Tibial nerve (tissue), 4 donors: ENCODE measurements at regions not wholly inside any gene's neighbourhood (a gene's known extent, or its start where the extent isn't known, plus 50 kb on each side); places are given as distances from the start of the nearest gene placed in this dataset.

Experiments used
- DNase-seq, 2 donors: peaks; one replicate each; pipeline ENCODE4 v3.0.0-alpha.2; 2019; ENCODE audit warnings: low spot score in 2 of 2
- H3K27ac ChIP-seq, 4 donors: fragments of 200-600 bp; sonication (generic) in 3 of 4; one replicate each; pipeline ENCODE4 v1.5.1; 2017 to 2019; ENCODE audit warnings: mild to moderate bottlenecking in 1 of 4
- H3K27me3 ChIP-seq, 2 donors: fragments of 200-600 bp; sonication (generic) in 1 of 2; one replicate each; pipeline versions ENCODE4 v1.5.1 to v1.6.0; 2017 to 2019
- H3K36me3 ChIP-seq, 3 donors: fragments of 200-600 bp; sonication (generic); one replicate each; pipeline ENCODE4 v1.5.1; 2018 to 2019
- H3K4me1 ChIP-seq, 4 donors: fragments of 200-600 bp; sonication (generic) in 3 of 4; one replicate each; pipeline ENCODE4 v1.5.1; 2017 to 2019
- H3K4me3 ChIP-seq, 4 donors: fragments of 200-600 bp; sonication (generic) in 3 of 4; one replicate each; pipeline ENCODE4 v1.5.1; 2017 to 2019; ENCODE audit warnings: mild to moderate bottlenecking in 1 of 4, moderate library complexity in 1 of 4
- H3K9me3 ChIP-seq, 4 donors: fragments of 200-600 bp; sonication (generic) in 3 of 4; one replicate each; pipeline ENCODE4 v1.5.1; 2017 to 2019
- CTCF ChIP-seq, 5 experiments: fragments of 200-600 bp in 3 of 5; fragments of 450-650 bp in 2 of 5; sonication (generic) in 3 of 5; IDR thresholded peaks; one replicate each; pipeline ENCODE4 v1.5.1; 2016 to 2019; ENCODE audit warnings: antibody characterized with exemption in 5 of 5, mild to moderate bottlenecking in 3 of 5, moderate library complexity in 2 of 5
- EP300 ChIP-seq, 2 donors: sonication (generic); formaldehyde crosslinking; IDR thresholded peaks; one replicate each; pipeline ENCODE4 v1.6.1; 2017; ENCODE audit warnings: antibody characterized with exemption in 2 of 2, mild to moderate bottlenecking in 1 of 2
- POLR2A ChIP-seq, 2 donors: fragments of 450-650 bp; IDR thresholded peaks; one replicate each; pipeline ENCODE4 v1.6.1; 2017; ENCODE audit warnings: antibody characterized with exemption in 2 of 2, mild to moderate bottlenecking in 2 of 2, moderate library complexity in 2 of 2
- WGBS, 2 donors: methylation state at CpG; one replicate each; pipeline ENCODE4 v1.1.5; 2018; 5-methylcytosine and 5-hydroxymethylcytosine counted together

- Histone ChIP-seq H3K4me3 (no peak overlapping the region), H3K27ac (peak overlapping the region in 2 of 4 donors; percentile 34 to 43), H3K27me3 (peaks cover 0 to 13% of the 10 kb centered on the region in 2 donors), H3K4me1 (peaks cover 0 to 17% (median 0%) of the 10 kb centered on the region in 4 donors), H3K9me3 (no peaks in the 10 kb centered on the region), H3K36me3 (no peaks in the 10 kb centered on the region)
- no peak for DNase-seq
- TF ChIP-seq EP300 (IDR thresholded peaks at IDR 0.05) (no peak), POLR2A (IDR thresholded peaks at IDR 0.05) (no peak), CTCF (IDR thresholded peaks at IDR 0.05) (no peak)
- 54 to 71% methylated on average over 1 of the region's 1 CpG for WGBS, 2 donors
Measured at GRCh38 chrX:100479329-100479728, 69.3 kb upstream of the PCDH19 start.

DNA sequence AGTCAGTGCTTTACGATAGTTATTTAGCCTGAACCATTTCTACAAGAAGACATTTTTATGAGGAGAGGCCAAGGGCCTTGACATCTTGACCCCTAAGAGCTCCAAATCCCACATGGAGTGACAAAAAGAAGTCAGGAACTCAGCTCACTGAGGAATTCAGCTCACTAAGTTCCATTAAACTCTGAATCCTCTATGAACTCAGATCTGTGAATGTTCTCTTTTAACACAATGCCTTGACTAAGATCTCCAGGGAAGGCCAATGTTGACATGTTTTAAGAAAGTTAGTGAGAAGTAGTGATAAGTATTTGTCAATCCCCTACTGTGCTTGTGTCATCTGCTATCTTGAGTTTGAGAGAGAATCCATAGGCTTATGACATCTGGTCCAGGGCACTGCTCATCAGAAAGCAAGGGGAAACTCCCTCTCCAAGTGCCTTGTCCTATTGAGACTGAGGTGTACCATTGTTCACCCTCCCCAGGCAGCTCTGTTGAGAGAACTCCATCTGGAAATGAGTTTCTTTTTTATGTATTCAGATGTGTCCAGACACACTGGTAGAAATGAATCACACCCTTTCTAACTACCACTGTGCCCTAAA, 68.7 kb upstream of the PCDH19 start:
- WGBS, 2 donors: 29 to 67% methylated on average over 1 of the region's 1 CpG
- Histone ChIP-seq H3K9me3 (no peaks in the 10 kb centered on the region), H3K27me3 (peaks cover 0 to 13% of the 10 kb centered on the region in 2 donors), H3K4me1 (peaks cover 0 to 17% (median 0%) of the 10 kb centered on the region in 4 donors), H3K36me3 (no peaks in the 10 kb centered on the region), H3K4me3 (no peak overlapping the region), H3K27ac (peak overlapping the region in 2 of 4 donors; percentile 34 to 43)
- TF ChIP-seq CTCF (IDR thresholded peaks at IDR 0.05) (no peak), POLR2A (IDR thresholded peaks at IDR 0.05) (no peak), EP300 (IDR thresholded peaks at IDR 0.05) (no peak)
- DNase-seq: peak in 1 of 2 donors; percentile 7

GRCh38 chrX:100477958-100478357, 67.9 kb upstream of the PCDH19 start:
- TF ChIP-seq POLR2A (IDR thresholded peaks at IDR 0.05) (no peak), CTCF (IDR thresholded peaks at IDR 0.05) (no peak), EP300 (IDR thresholded peaks at IDR 0.05) (no peak)
- 42 to 60% methylated on average over 4 of the region's 4 CpGs for WGBS, 2 donors
- H3K4me1 ChIP-seq: peaks cover 0 to 17% (median 0%) of the 10 kb centered on the region in 4 donors
- no peaks in the 10 kb centered on the region for H3K9me3 ChIP-seq
- H3K27me3 ChIP-seq: peaks cover 0 to 13% of the 10 kb centered on the region in 2 donors
- no peak overlapping the region for H3K4me3 ChIP-seq
- peak overlapping the region in 2 of 4 donors; percentile 18 to 52 for H3K27ac ChIP-seq
- peak in 1 of 2 donors; percentile 48 for DNase-seq
- H3K36me3 ChIP-seq: no peaks in the 10 kb centered on the region

DNA sequence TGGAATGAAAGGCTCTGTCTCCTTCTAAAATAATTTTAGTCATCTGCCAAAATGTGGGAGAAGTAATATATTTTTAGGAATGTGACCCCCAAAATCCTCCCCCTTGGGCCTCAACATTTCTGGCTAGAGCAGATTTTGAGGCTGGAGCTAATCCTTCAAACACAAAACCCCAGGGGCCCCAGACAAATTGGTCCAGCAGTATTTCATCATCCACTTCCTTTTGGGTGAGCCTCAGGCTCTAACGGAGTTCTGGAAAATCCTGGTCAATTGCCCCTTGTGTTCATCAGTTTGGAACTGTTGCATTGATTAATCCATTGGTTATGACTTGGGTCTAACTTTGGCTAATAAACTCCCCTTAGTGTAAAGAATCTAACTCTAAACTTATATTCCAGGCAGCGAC, 67.4 kb upstream of the PCDH19 start:
- Histone ChIP-seq H3K4me1 (peaks cover 0 to 17% (median 0%) of the 10 kb centered on the region in 4 donors), H3K36me3 (no peaks in the 10 kb centered on the region), H3K9me3 (no peaks in the 10 kb centered on the region), H3K27ac (peak overlapping the region in 1 of 4 donors; percentile 52), H3K4me3 (no peak overlapping the region), H3K27me3 (peaks cover 0 to 13% of the 10 kb centered on the region in 2 donors)
- TF ChIP-seq CTCF (IDR thresholded peaks at IDR 0.05) (no peak), EP300 (IDR thresholded peaks at IDR 0.05) (no peak), POLR2A (IDR thresholded peaks at IDR 0.05) (no peak)
- WGBS, 2 donors: 30 to 63% methylated on average over 2 of the region's 2 CpGs
- peak in 1 of 2 donors; percentile 23 for DNase-seq
